ENCODE measurements at regions not wholly inside any gene's neighbourhood (a gene's known extent, or its start where the extent isn't known, plus 50 kb on each side); places are given as distances from the start of the nearest gene placed in this dataset.

- H2AFZ ChIP-seq (ENCODE audit: low read depth, low read length, poor library complexity, severe bottlenecking) = no peak overlapping the region
- H3K27ac ChIP-seq (ENCODE audit: low read depth, low read length) = no peak overlapping the region
- no peaks in the 10 kb centered on the region for H4K20me1 ChIP-seq (ENCODE audit: insufficient read depth)
- intact Hi-C loops (cut with micrococcal nuclease) = no loop called here
- H3K79me2 ChIP-seq (ENCODE audit: insufficient read depth, low read length) = no peaks in the 10 kb centered on the region
- no peak overlapping the region for H3K4me3 ChIP-seq (replicated peaks in 1 of 2; ENCODE audit: low read depth in 1 of 2, low read length in 2 of 2)
- H3K9ac ChIP-seq (ENCODE audit: low read length) = no peak overlapping the region
- H3K27me3 ChIP-seq (ENCODE audit: insufficient read depth, low read length) = no peaks in the 10 kb centered on the region
- ChIA-PET POLR2A (no interaction called here), CTCF (no interaction called here), RAD21 (ENCODE audit: low non-redundant PET in 1 of 2, low total read pairs in 2 of 2, uncharacterized antibody in 2 of 2, unreplicated experiment in 2 of 2) (interaction anchor here in 1 of 2 experiments (0.7 kb wide), 1 partner anchor 27 kb away, joined by 3 read pairs; no protein-coding TSS in a partner anchor)
- H3K9me3 ChIP-seq (ENCODE audit: control insufficient read depth in 1 of 2, insufficient read depth in 1 of 2, low read depth in 1 of 2, low read length in 2 of 2) = no peaks in the 10 kb centered on the region
- TF ChIP-seq SP1 (IDR thresholded peaks at IDR 0.05; ENCODE audit: low read depth) = no peak
- TF ChIP-seq POLR2A (IDR thresholded peaks at IDR 0.05; ENCODE audit: borderline replicate concordance, extremely low read depth, insufficient read depth, insufficient read length) = no peak
- no peak for DNase-seq (ENCODE audit: low read depth, low spot score)
- no peak overlapping the region for H3K4me2 ChIP-seq (ENCODE audit: low read length)
- no peaks in the 10 kb centered on the region for H3K4me1 ChIP-seq (ENCODE audit: control insufficient read depth in 1 of 2, insufficient read depth in 2 of 2, low read length in 2 of 2)
- BruUV-seq (replicated peaks) = no TSS peak
- H3K9me2 ChIP-seq (ENCODE audit: insufficient read depth) = no peaks in the 10 kb centered on the region
- ATAC-seq = no peak
- no peaks in the 10 kb centered on the region for H3K36me3 ChIP-seq (ENCODE audit: control insufficient read depth in 1 of 2, insufficient read depth in 2 of 2, low read length in 2 of 2)
Observed at GRCh38 chr5:36769129-36769770, 107.3 kb upstream of the NIPBL start.

GRCh38 chr5:36770125-36770524 is 106.4 kb upstream of the NIPBL start:
- no peak overlapping the region for H3K4me3 ChIP-seq (replicated peaks in 1 of 2; ENCODE audit: low read depth in 1 of 2, low read length in 2 of 2)
- no peaks in the 10 kb centered on the region for H3K9me3 ChIP-seq (ENCODE audit: control insufficient read depth in 1 of 2, insufficient read depth in 1 of 2, low read depth in 1 of 2, low read length in 2 of 2)
- H3K9ac ChIP-seq (ENCODE audit: low read length) = no peak overlapping the region
- H4K20me1 ChIP-seq (ENCODE audit: insufficient read depth) = no peaks in the 10 kb centered on the region
- H3K79me2 ChIP-seq (ENCODE audit: insufficient read depth, low read length) = no peaks in the 10 kb centered on the region
- intact Hi-C loops (cut with micrococcal nuclease) = no loop called here
- no peak overlapping the region for H3K27ac ChIP-seq (ENCODE audit: low read depth, low read length)
- TF ChIP-seq YY1 (IDR thresholded peaks at IDR 0.05; ENCODE audit: extremely low read depth, insufficient replicate concordance, low read depth, low read length) (no peak), POLR2AphosphoS5 (IDR thresholded peaks at IDR 0.05; ENCODE audit: low read depth, low read length) (no peak), RAD21 (IDR thresholded peaks at IDR 0.05; ENCODE audit: low read depth) (no peak), JUND (IDR thresholded peaks at IDR 0.05) (no peak), EZH2 (IDR thresholded peaks at IDR 0.05) (no peak), EZH2phosphoT487 (IDR thresholded peaks at IDR 0.05; ENCODE audit: borderline replicate concordance) (no peak), ZNF274 (IDR thresholded peaks at IDR 0.05; ENCODE audit: low read depth, low read length) (no peak), MAX (IDR thresholded peaks at IDR 0.05) (no peak), TCF7L2 (IDR thresholded peaks at IDR 0.05; ENCODE audit: borderline replicate concordance, extremely low read depth, insufficient read depth, insufficient read length) (no peak), SIN3A (IDR thresholded peaks at IDR 0.05; ENCODE audit: low read depth) (no peak), CEBPB (IDR thresholded peaks at IDR 0.05; ENCODE audit: low read depth) (no peak), ATF3 (IDR thresholded peaks at IDR 0.05) (no peak), SP1 (IDR thresholded peaks at IDR 0.05; ENCODE audit: low read depth) (no peak), CBX3 (IDR thresholded peaks at IDR 0.05; ENCODE audit: low read depth) (no peak), FOSL1 (IDR thresholded peaks at IDR 0.05; ENCODE audit: low read depth) (no peak), POLR2A (IDR thresholded peaks at IDR 0.05; ENCODE audit: borderline replicate concordance, extremely low read depth, insufficient read depth, insufficient read length) (no peak)
- no peaks in the 10 kb centered on the region for H3K36me3 ChIP-seq (ENCODE audit: control insufficient read depth in 1 of 2, insufficient read depth in 2 of 2, low read length in 2 of 2)
- ChIA-PET RAD21 (ENCODE audit: low non-redundant PET in 1 of 2, low total read pairs in 2 of 2, uncharacterized antibody in 2 of 2, unreplicated experiment in 2 of 2) (no interaction called here), CTCF (no interaction called here), POLR2A (no interaction called here)
- no peak overlapping the region for H2AFZ ChIP-seq (ENCODE audit: low read depth, low read length, poor library complexity, severe bottlenecking)
- no peak for ATAC-seq
- H3K4me1 ChIP-seq (ENCODE audit: control insufficient read depth in 1 of 2, insufficient read depth in 2 of 2, low read length in 2 of 2) = no peaks in the 10 kb centered on the region
- no peak for DNase-seq (ENCODE audit: low read depth, low spot score)
- no peak overlapping the region for H3K4me2 ChIP-seq (ENCODE audit: low read length)
- BruUV-seq (replicated peaks) = no TSS peak
- H3K27me3 ChIP-seq (ENCODE audit: insufficient read depth, low read length) = no peaks in the 10 kb centered on the region
- no peaks in the 10 kb centered on the region for H3K9me2 ChIP-seq (ENCODE audit: insufficient read depth)
